Posterior cingulate gyrus (tissue), 11 donors: ENCODE measurements at regions not wholly inside any gene's neighbourhood (a gene's known extent, or its start where the extent isn't known, plus 50 kb on each side); places are given as distances from the start of the nearest gene placed in this dataset.

Experiments used
- DNase-seq, 10 donors: peaks; one replicate each; pipeline versions ENCODE4 v3.0.0 to v3.0.0-alpha.2; 2020 to 2021; ENCODE audit warnings: mixed read lengths in 3 of 10
- intact Hi-C: fragments of 100-400 bp; cut with DNase I; formaldehyde crosslinking; loops from one replicate; pipeline ENCODE4 v1.15.1; 2023

- intact Hi-C loops, result loop anchor here (5.0 kb wide), 2 partner anchors 46 to 371 kb away; no protein-coding TSS in a partner anchor
- DNase-seq, result no peak
Observed at GRCh38 chr15:56868170-56868569, 50.3 kb upstream of the TCF12 start.

- intact Hi-C loops, result loop anchor here (5.0 kb wide), 2 partner anchors 45 to 370 kb away; no protein-coding TSS in a partner anchor
Observed at GRCh38 chr15:56866803-56867202, 51.6 kb upstream of the TCF12 start.

GRCh38 chr15:56857828-56858227 lies 60.6 kb upstream of the TCF12 start:
- intact Hi-C loops, result no loop called here
- no peak for DNase-seq

More at GRCh38 chr15:56866803-56867202, 51.6 kb upstream of the TCF12 start:
- no peak for DNase-seq

- intact Hi-C loops, result no loop called here
- no peak for DNase-seq
Observed at GRCh38 chr15:56856934-56857333, 61.5 kb upstream of the TCF12 start.

GRCh38 chr15:56844892-56845291 lies 73.6 kb upstream of the TCF12 start:
- intact Hi-C loops, result no loop called here

GRCh38 chr15:56844471-56844870 lies 74.0 kb upstream of the TCF12 start:
- no peak for DNase-seq
- intact Hi-C loops, result no loop called here

More at GRCh38 chr15:56844892-56845291, 73.6 kb upstream of the TCF12 start:
- no peak for DNase-seq

GRCh38 chr15:56839641-56840040 lies 78.8 kb upstream of the TCF12 start:
- intact Hi-C loops, result no loop called here
- DNase-seq, result no peak

GRCh38 chr15:56839099-56839498 lies 79.3 kb upstream of the TCF12 start:
- DNase-seq, result no peak
- intact Hi-C loops, result no loop called here

GRCh38 chr15:56838085-56838484 lies 80.4 kb upstream of the TCF12 start:
- intact Hi-C loops, result no loop called here
- DNase-seq, result no peak

GRCh38 chr15:56837273-56837672 lies 81.2 kb upstream of the TCF12 start:
- DNase-seq, result no peak
- intact Hi-C loops, result no loop called here

- intact Hi-C loops, result no loop called here
- peak in 2 of 10 donors; percentile 7 to 39 for DNase-seq
Observed at GRCh38 chr15:56835718-56836171, 82.7 kb upstream of the TCF12 start.

GRCh38 chr15:56832125-56832524 lies 86.3 kb upstream of the TCF12 start:
- intact Hi-C loops, result no loop called here
- peak; percentile 33 to 92 (median 62) for DNase-seq

- intact Hi-C loops, result no loop called here
- DNase-seq, result no peak
Observed at GRCh38 chr15:56831467-56832005, 86.9 kb upstream of the TCF12 start.

GRCh38 chr15:56824175-56824574 lies 90.9 kb upstream of the ZNF280D start:
- intact Hi-C loops, result loop anchor here (5.0 to 10.0 kb wide), 2 partner anchors 43 to 91 kb away; partner anchors contain the start of gene TCF12
- DNase-seq, result no peak

GRCh38 chr15:56821721-56822425 lies 88.6 kb upstream of the ZNF280D start:
- intact Hi-C loops, result loop anchor here (5.0 to 10.0 kb wide), 2 partner anchors 45 to 93 kb away; partner anchors contain the start of gene TCF12
- DNase-seq, result peak in 8 of 10 donors; percentile 25 to 93 (median 62)

- no peak for DNase-seq
- intact Hi-C loops, result loop anchor here (5.0 to 10.0 kb wide), 2 partner anchors 47 to 94 kb away; partner anchors contain the start of gene TCF12
Observed at GRCh38 chr15:56820333-56820732, 87.0 kb upstream of the ZNF280D start.

- DNase-seq, result no peak
- intact Hi-C loops, result no loop called here
Observed at GRCh38 chr15:56817321-56818080, 84.2 kb upstream of the ZNF280D start.

- intact Hi-C loops, result no loop called here
- no peak for DNase-seq
Observed at GRCh38 chr15:56816781-56817180, 83.5 kb upstream of the ZNF280D start.

GRCh38 chr15:56815247-56815646 lies 81.9 kb upstream of the ZNF280D start:
- DNase-seq, result no peak
- intact Hi-C loops, result no loop called here

- no peak for DNase-seq
- intact Hi-C loops, result no loop called here
Observed at GRCh38 chr15:56814429-56814828, 81.1 kb upstream of the ZNF280D start.

GRCh38 chr15:56813995-56814394 lies 80.7 kb upstream of the ZNF280D start:
- intact Hi-C loops, result no loop called here
- DNase-seq, result no peak
